Body of pancreas (tissue), 4 donors: ENCODE measurements at regions not wholly inside any gene's neighbourhood (a gene's known extent, or its start where the extent isn't known, plus 50 kb on each side); places are given as distances from the start of the nearest gene placed in this dataset.

Source experiments
- CTCF ChIP-seq, 7 experiments: fragments of 450-650 bp in 4 of 7; fragments of 200-600 bp in 3 of 7; sonication (generic) in 3 of 7; IDR thresholded peaks; one replicate each; pipeline ENCODE4 v1.5.1; 2016 to 2019; ENCODE audit warnings: antibody characterized with exemption in 7 of 7
- POLR2A ChIP-seq, 3 donors: fragments of 450-650 bp; IDR thresholded peaks; one replicate each; pipeline ENCODE4 v1.6.1; 2016; ENCODE audit warnings: antibody characterized with exemption in 3 of 3, mild to moderate bottlenecking in 2 of 3

- no peak for TF ChIP-seq CTCF (IDR thresholded peaks at IDR 0.05)
- no peak for TF ChIP-seq POLR2A (IDR thresholded peaks at IDR 0.05)
Observed at GRCh38 chr4:4961936-4962335, 57.3 kb downstream of the CYTL1 start.
